Esophagus squamous epithelium (tissue), 4 donors: ENCODE measurements at regions not wholly inside any gene's neighbourhood (a gene's known extent, or its start where the extent isn't known, plus 50 kb on each side); places are given as distances from the start of the nearest gene placed in this dataset.

Source experiments
- POLR2A ChIP-seq, 4 donors: fragments of 450-650 bp; IDR thresholded peaks; one replicate each; pipeline ENCODE4 v1.6.1; 2017; ENCODE audit warnings: antibody characterized with exemption in 4 of 4, mild to moderate bottlenecking in 4 of 4, moderate library complexity in 3 of 4
- TF ChIP-seq, protein P1 (sequence below), 6 experiments: fragments of 450-650 bp in 4 of 6; fragments of 200-600 bp in 2 of 6; sonication (generic) in 2 of 6; IDR thresholded peaks; one replicate each; pipeline ENCODE4 v1.5.1; 2016 to 2019; ENCODE audit warnings: antibody characterized with exemption in 6 of 6, mild to moderate bottlenecking in 4 of 6, moderate library complexity in 4 of 6

DNA sequence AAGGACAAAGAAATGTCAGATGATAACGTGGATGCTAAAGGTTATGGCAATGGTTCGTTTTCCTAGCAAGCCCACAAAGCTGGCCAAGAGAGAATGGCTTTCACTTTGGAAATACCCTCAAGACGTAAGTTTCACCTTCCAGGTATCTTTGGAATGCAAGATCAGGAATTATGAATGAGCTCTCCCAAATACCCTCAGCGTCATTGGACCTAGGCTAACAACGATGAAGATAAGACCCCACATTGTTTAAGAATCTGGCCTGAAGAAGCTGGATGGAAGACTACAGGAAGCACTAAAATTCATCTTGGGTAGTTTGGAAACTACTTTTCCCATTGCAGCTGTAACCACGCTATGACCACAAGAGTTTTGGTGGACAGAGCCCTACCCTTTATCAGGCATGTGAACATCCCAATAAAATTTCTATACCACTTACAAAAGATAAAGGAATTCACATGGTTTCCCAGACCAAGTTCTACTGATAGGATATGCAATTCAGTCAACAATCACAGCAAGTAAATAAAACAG, 111.9 kb downstream of the KDR start:
- TF ChIP-seq POLR2A (IDR thresholded peaks at IDR 0.05), result no peak
- TF ChIP-seq, protein P1, sequence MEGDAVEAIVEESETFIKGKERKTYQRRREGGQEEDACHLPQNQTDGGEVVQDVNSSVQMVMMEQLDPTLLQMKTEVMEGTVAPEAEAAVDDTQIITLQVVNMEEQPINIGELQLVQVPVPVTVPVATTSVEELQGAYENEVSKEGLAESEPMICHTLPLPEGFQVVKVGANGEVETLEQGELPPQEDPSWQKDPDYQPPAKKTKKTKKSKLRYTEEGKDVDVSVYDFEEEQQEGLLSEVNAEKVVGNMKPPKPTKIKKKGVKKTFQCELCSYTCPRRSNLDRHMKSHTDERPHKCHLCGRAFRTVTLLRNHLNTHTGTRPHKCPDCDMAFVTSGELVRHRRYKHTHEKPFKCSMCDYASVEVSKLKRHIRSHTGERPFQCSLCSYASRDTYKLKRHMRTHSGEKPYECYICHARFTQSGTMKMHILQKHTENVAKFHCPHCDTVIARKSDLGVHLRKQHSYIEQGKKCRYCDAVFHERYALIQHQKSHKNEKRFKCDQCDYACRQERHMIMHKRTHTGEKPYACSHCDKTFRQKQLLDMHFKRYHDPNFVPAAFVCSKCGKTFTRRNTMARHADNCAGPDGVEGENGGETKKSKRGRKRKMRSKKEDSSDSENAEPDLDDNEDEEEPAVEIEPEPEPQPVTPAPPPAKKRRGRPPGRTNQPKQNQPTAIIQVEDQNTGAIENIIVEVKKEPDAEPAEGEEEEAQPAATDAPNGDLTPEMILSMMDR (IDR thresholded peaks at IDR 0.05), result no peak
